ENCODE measurements at regions not wholly inside any gene's neighbourhood (a gene's known extent, or its start where the extent isn't known, plus 50 kb on each side); places are given as distances from the start of the nearest gene placed in this dataset.

GRCh38 chr18:29912351-29912750, 1130.2 kb downstream of the DSC3 start:
- ATAC-seq, result no peak
- 68% methylated on average over 3 of the region's 7 CpGs; no CpG with 5 or more reads in 1 of the 2 donors for WGBS, 2 donors (ENCODE audit: low coverage in 1 of 2)
- TF ChIP-seq POLR2A (IDR thresholded peaks at IDR 0.05) (no peak), POLR2AphosphoS5 (IDR thresholded peaks at IDR 0.05) (no peak), EP300 (IDR thresholded peaks at IDR 0.05) (no peak)
- TF ChIP-seq, protein P1, sequence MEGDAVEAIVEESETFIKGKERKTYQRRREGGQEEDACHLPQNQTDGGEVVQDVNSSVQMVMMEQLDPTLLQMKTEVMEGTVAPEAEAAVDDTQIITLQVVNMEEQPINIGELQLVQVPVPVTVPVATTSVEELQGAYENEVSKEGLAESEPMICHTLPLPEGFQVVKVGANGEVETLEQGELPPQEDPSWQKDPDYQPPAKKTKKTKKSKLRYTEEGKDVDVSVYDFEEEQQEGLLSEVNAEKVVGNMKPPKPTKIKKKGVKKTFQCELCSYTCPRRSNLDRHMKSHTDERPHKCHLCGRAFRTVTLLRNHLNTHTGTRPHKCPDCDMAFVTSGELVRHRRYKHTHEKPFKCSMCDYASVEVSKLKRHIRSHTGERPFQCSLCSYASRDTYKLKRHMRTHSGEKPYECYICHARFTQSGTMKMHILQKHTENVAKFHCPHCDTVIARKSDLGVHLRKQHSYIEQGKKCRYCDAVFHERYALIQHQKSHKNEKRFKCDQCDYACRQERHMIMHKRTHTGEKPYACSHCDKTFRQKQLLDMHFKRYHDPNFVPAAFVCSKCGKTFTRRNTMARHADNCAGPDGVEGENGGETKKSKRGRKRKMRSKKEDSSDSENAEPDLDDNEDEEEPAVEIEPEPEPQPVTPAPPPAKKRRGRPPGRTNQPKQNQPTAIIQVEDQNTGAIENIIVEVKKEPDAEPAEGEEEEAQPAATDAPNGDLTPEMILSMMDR (IDR thresholded peaks at IDR 0.05), result no peak
- no peaks in the 10 kb centered on the region for H3K36me3 ChIP-seq
- H3K4me1 ChIP-seq, result no peaks in the 10 kb centered on the region
- no peaks in the 10 kb centered on the region for H3K9me3 ChIP-seq
- H3K27me3 ChIP-seq, result no peaks in the 10 kb centered on the region
- no peak overlapping the region for H3K27ac ChIP-seq
- no peak overlapping the region for H3K4me3 ChIP-seq

- 79 to 80% methylated on average over 2 of the region's 2 CpGs for WGBS, 2 donors (ENCODE audit: low coverage in 1 of 2)
- no peak for TF ChIP-seq POLR2AphosphoS5 (IDR thresholded peaks at IDR 0.05)
- no peak for TF ChIP-seq POLR2A (IDR thresholded peaks at IDR 0.05)
- TF ChIP-seq EP300 (IDR thresholded peaks at IDR 0.05), result no peak
- TF ChIP-seq, protein P1 (IDR thresholded peaks at IDR 0.05), result peak in 1 of 4 experiments; percentile 27
- H3K4me3 ChIP-seq, result no peak overlapping the region
- H3K4me1 ChIP-seq, result no peaks in the 10 kb centered on the region
- no peaks in the 10 kb centered on the region for H3K36me3 ChIP-seq
- no peaks in the 10 kb centered on the region for H3K9me3 ChIP-seq
- no peaks in the 10 kb centered on the region for H3K27me3 ChIP-seq
- no peak overlapping the region for H3K27ac ChIP-seq
- ATAC-seq, result no peak
These were observed 1149.5 kb downstream of the DSC3 start for GRCh38 chr18:29892960-29893558.

GRCh38 chr18:29883114-29883513, 1159.4 kb downstream of the DSC3 start:
- ATAC-seq, result no peak
- TF ChIP-seq EP300 (IDR thresholded peaks at IDR 0.05) (no peak), POLR2A (IDR thresholded peaks at IDR 0.05) (no peak), POLR2AphosphoS5 (IDR thresholded peaks at IDR 0.05) (no peak)
- TF ChIP-seq, protein P1 (IDR thresholded peaks at IDR 0.05), result no peak
- H3K4me1 ChIP-seq, result no peaks in the 10 kb centered on the region
- H3K27me3 ChIP-seq, result no peaks in the 10 kb centered on the region
- no peaks in the 10 kb centered on the region for H3K9me3 ChIP-seq
- no peak overlapping the region for H3K27ac ChIP-seq
- H3K4me3 ChIP-seq, result no peak overlapping the region
- no peaks in the 10 kb centered on the region for H3K36me3 ChIP-seq

DNA sequence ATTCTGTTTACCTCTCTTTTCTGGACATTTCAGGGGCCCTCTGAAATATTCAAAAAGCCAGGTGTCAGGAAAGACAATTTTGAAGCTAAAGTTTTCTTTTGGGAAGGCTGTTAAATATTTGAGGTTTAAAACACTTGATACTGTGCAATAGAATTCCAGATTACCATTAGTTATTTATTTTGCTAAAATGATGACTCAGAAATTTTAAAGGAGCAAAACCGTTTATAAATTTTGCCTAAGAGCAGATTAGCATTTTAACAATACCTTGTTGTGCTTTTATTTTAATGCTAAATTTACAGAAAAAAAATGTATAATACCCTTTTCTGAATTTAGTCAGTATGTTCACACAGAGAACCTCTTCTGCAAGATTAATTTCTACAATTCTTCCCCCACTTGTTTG, 1159.9 kb downstream of the DSC3 start:
- H3K9me3 ChIP-seq, result no peaks in the 10 kb centered on the region
- H3K4me1 ChIP-seq, result no peaks in the 10 kb centered on the region
- no peak for ATAC-seq
- no peak overlapping the region for H3K27ac ChIP-seq
- H3K36me3 ChIP-seq, result no peaks in the 10 kb centered on the region
- TF ChIP-seq EP300 (IDR thresholded peaks at IDR 0.05) (no peak), POLR2A (IDR thresholded peaks at IDR 0.05) (no peak), POLR2AphosphoS5 (IDR thresholded peaks at IDR 0.05) (no peak)
- TF ChIP-seq, protein P1 (IDR thresholded peaks at IDR 0.05), result no peak
- no peaks in the 10 kb centered on the region for H3K27me3 ChIP-seq
- no peak overlapping the region for H3K4me3 ChIP-seq
- 69 to 70% methylated on average over 1 of the region's 1 CpG for WGBS, 2 donors (ENCODE audit: low coverage in 1 of 2)

DNA sequence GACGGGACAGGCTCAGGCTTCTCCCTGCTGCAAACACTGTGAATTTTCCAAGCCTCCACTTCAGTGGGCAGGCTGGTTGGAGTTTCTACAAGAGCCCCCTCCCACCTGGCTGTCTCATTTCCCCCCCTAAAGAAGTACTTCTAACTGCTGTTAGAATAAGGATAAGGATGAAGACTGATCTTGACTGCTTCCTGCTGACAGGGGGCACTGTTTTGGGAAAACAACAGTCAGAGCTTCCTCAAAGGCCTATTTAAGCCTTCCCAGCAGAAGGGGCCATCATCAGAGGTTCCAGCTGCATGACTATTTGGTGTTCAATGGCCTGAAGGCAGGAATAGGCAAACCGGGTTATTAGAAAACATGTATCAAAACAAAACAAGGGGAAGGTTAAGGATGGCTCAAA, 1162.8 kb downstream of the DSC3 start:
- Histone ChIP-seq H3K36me3 (no peaks in the 10 kb centered on the region), H3K27ac (no peak overlapping the region), H3K9me3 (no peaks in the 10 kb centered on the region), H3K4me3 (no peak overlapping the region), H3K27me3 (no peaks in the 10 kb centered on the region), H3K4me1 (no peaks in the 10 kb centered on the region)
- TF ChIP-seq, protein P1 (IDR thresholded peaks at IDR 0.05), result no peak
- TF ChIP-seq EP300 (IDR thresholded peaks at IDR 0.05) (no peak), POLR2A (IDR thresholded peaks at IDR 0.05) (no peak), POLR2AphosphoS5 (IDR thresholded peaks at IDR 0.05) (no peak)
- no peak for ATAC-seq
- WGBS, 2 donors (ENCODE audit: low coverage in 1 of 2), result 50 to 88% methylated on average over 1 of the region's 2 CpGs
